Thyroid gland (tissue), 4 donors: ENCODE measurements at regions not wholly inside any gene's neighbourhood (a gene's known extent, or its start where the extent isn't known, plus 50 kb on each side); places are given as distances from the start of the nearest gene placed in this dataset.
"Not testable (repeated sequence)": the region's sequence is repeated elsewhere in the genome, so short reads cannot be mapped to it uniquely, and the experiment has no call there.

ENCODE experiments used
- POLR2A ChIP-seq, 2 donors: fragments of 450-650 bp; IDR thresholded peaks; one replicate each; pipeline ENCODE4 v1.6.1; 2017; ENCODE audit warnings: antibody characterized with exemption in 2 of 2, mild to moderate bottlenecking in 2 of 2, moderate library complexity in 1 of 2
- TF ChIP-seq, protein P1 (sequence below), 6 experiments: fragments of 200-600 bp in 3 of 6; fragments of 450-650 bp in 3 of 6; sonication (generic) in 3 of 6; IDR thresholded peaks; one replicate each; pipeline ENCODE4 v1.5.1; 2016 to 2019; ENCODE audit warnings: antibody characterized with exemption in 6 of 6, mild to moderate bottlenecking in 2 of 6, inconsistent platforms in 1 of 6, moderate library complexity in 1 of 6

DNA sequence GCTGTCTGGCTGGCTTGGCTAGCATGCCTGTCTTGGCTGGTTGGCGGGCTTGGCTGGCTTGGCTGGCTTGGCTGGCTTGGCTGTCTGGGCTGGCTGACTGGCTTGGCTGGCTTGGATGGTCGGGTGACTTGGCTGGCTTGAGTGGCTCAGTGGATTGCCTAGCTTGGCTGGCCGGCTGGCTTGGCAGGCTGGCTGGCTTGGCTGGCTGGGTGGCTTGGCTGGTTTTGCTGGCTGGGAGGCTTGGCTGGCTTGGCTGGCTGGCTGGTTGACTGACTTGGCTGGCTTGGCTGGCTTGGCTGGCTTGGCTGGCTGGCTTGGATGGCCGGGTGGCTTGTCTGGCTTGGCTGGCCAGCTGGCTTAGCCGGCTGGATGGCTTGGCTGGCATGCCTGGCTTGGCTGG lies 2828.4 kb downstream of the RPIA start:
- TF ChIP-seq, protein P1, sequence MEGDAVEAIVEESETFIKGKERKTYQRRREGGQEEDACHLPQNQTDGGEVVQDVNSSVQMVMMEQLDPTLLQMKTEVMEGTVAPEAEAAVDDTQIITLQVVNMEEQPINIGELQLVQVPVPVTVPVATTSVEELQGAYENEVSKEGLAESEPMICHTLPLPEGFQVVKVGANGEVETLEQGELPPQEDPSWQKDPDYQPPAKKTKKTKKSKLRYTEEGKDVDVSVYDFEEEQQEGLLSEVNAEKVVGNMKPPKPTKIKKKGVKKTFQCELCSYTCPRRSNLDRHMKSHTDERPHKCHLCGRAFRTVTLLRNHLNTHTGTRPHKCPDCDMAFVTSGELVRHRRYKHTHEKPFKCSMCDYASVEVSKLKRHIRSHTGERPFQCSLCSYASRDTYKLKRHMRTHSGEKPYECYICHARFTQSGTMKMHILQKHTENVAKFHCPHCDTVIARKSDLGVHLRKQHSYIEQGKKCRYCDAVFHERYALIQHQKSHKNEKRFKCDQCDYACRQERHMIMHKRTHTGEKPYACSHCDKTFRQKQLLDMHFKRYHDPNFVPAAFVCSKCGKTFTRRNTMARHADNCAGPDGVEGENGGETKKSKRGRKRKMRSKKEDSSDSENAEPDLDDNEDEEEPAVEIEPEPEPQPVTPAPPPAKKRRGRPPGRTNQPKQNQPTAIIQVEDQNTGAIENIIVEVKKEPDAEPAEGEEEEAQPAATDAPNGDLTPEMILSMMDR (IDR thresholded peaks at IDR 0.05) = not testable (repeated sequence)
- not testable (repeated sequence) for TF ChIP-seq POLR2A (IDR thresholded peaks at IDR 0.05)
